ENCODE measurements at regions not wholly inside any gene's neighbourhood (a gene's known extent, or its start where the extent isn't known, plus 50 kb on each side); places are given as distances from the start of the nearest gene placed in this dataset.

GRCh38 chr6:1475174-1475573 is 85.8 kb downstream of the FOXF2 start:
- TF ChIP-seq CTCF (conservative IDR thresholded peaks at IDR 0.05 in 1 of 2, IDR thresholded peaks at IDR 0.05 in 1 of 2; ENCODE audit: extremely low read depth in 1 of 2, insufficient read depth in 1 of 2, low read depth in 1 of 2, low read length in 2 of 2) (no peak), EZH2 (IDR thresholded peaks at IDR 0.05; ENCODE audit: borderline replicate concordance, low read length) (no peak)
